Breast epithelium (tissue), 3 donors: ENCODE measurements at regions not wholly inside any gene's neighbourhood (a gene's known extent, or its start where the extent isn't known, plus 50 kb on each side); places are given as distances from the start of the nearest gene placed in this dataset.

Experiments
- CTCF ChIP-seq, 3 donors: fragments of 450-650 bp; IDR thresholded peaks; one replicate each; pipeline ENCODE4 v1.5.1; 2016 to 2017; ENCODE audit warnings: antibody characterized with exemption in 3 of 3, mild to moderate bottlenecking in 3 of 3, moderate library complexity in 3 of 3
- POLR2A ChIP-seq: fragments of 450-650 bp; IDR thresholded peaks from one replicate; pipeline ENCODE4 v1.6.1; 2016; ENCODE audit warnings: antibody characterized with exemption, mild to moderate bottlenecking, moderate library complexity
- POLR2AphosphoS5 ChIP-seq, 3 donors: sonication (generic); formaldehyde crosslinking; IDR thresholded peaks; one replicate each; pipeline ENCODE4 v1.6.1; 2017; ENCODE audit warnings: antibody characterized with exemption in 3 of 3

DNA sequence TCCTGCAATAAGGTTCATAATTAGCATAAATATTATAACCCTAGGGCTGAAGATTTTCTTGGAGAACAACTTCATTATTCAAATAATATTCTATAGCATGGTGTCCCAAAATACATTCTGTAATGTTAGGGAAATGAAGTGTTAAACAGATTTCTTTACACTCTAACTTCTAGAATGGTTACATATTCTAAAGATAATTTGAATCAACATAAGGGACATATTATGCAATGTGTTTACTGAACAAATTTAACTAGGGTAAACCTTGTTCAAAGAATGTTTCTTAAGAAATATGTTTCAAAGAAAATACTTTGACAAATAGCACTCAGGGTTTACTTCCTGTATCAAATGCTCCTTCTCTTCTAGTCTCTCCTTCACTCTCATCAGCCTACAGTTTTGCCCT lies 281.6 kb downstream of the SLC6A15 start:
- TF ChIP-seq CTCF (IDR thresholded peaks at IDR 0.05) (no peak), POLR2AphosphoS5 (IDR thresholded peaks at IDR 0.05) (no peak), POLR2A (no peak)
